KMS-11 (cell line): ENCODE measurements at regions not wholly inside any gene's neighbourhood (a gene's known extent, or its start where the extent isn't known, plus 50 kb on each side); places are given as distances from the start of the nearest gene placed in this dataset.

ENCODE experiments used
- H2AFZ ChIP-seq: fragments of 200-600 bp; sonication (generic); 2 replicates; pipeline ENCODE4 v1.6.1; 2016; ENCODE audit warnings: antibody characterized with exemption, mixed run types, low read depth
- H3K27ac ChIP-seq: fragments of 200-600 bp; sonication (generic); 2 replicates; pipeline ENCODE4 v1.6.1; 2016; ENCODE audit warnings: mild to moderate bottlenecking, mixed run types
- H3K27me3 ChIP-seq: fragments of 200-600 bp; sonication (generic); 2 replicates; pipeline ENCODE4 v1.6.1; 2017; ENCODE audit warnings: mild to moderate bottlenecking, low read depth, mixed run types, moderate library complexity; ENCODE audit not compliant: insufficient read depth
- H3K36me3 ChIP-seq: fragments of 200-600 bp; sonication (generic); 2 replicates; pipeline ENCODE4 v1.6.1; 2017; ENCODE audit warnings: mild to moderate bottlenecking, mixed run types; ENCODE audit not compliant: insufficient read depth
- H3K4me1 ChIP-seq: fragments of 200-600 bp; sonication (generic); 2 replicates; pipeline ENCODE4 v1.6.1; 2016; ENCODE audit warnings: mild to moderate bottlenecking, low read depth, mixed run types; ENCODE audit not compliant: poor library complexity, severe bottlenecking
- H3K4me2 ChIP-seq: fragments of 200-600 bp; sonication (generic); 2 replicates; pipeline ENCODE4 v1.7.0; 2016; ENCODE audit warnings: mild to moderate bottlenecking, mixed run types
- H3K4me3 ChIP-seq: fragments of 200-600 bp; sonication (generic); IDR thresholded peaks from 2 replicates; pipeline ENCODE4 v1.6.1; 2017; ENCODE audit warnings: low read depth, low read length, mixed read lengths; ENCODE audit not compliant: insufficient read depth
- H3K79me2 ChIP-seq: fragments of 200-600 bp; sonication (generic); 2 replicates; pipeline ENCODE4 v1.6.1; 2016; ENCODE audit warnings: low read depth, mixed run types; ENCODE audit not compliant: insufficient read depth
- H3K9ac ChIP-seq: fragments of 200-600 bp; sonication (generic); 2 replicates; pipeline ENCODE4 v1.6.1; 2016; ENCODE audit warnings: mild to moderate bottlenecking, mixed run types
- H4K20me1 ChIP-seq: fragments of 200-600 bp; sonication (generic); 2 replicates; pipeline ENCODE4 v1.6.1; 2016; ENCODE audit warnings: mild to moderate bottlenecking, mixed run types; ENCODE audit not compliant: insufficient read depth
- CTCF ChIP-seq: fragments of 200-600 bp; sonication (generic); conservative IDR thresholded peaks from 2 replicates; pipeline ENCODE4 v1.6.1; 2017; ENCODE audit warnings: low read depth, mild to moderate bottlenecking, antibody characterized with exemption, low read length, moderate library complexity, mixed read lengths

GRCh38 chr2:56969513-56969912, 785.7 kb downstream of the CCDC85A start:
- H3K36me3 ChIP-seq, result no peaks in the 10 kb centered on the region

GRCh38 chr2:56971383-56971974, 787.7 kb downstream of the CCDC85A start:
- Histone ChIP-seq H3K4me2 (no peak overlapping the region), H3K4me1 (no peaks in the 10 kb centered on the region), H3K9ac (no peak overlapping the region), H3K4me3 (no peak overlapping the region), H3K79me2 (no peaks in the 10 kb centered on the region), H4K20me1 (no peaks in the 10 kb centered on the region), H3K27ac (no peak overlapping the region), H3K36me3 (no peaks in the 10 kb centered on the region), H3K27me3 (no peaks in the 10 kb centered on the region), H2AFZ (no peak overlapping the region)
- TF ChIP-seq CTCF, result no peak

More at GRCh38 chr2:56969513-56969912, 785.7 kb downstream of the CCDC85A start:
- H3K9ac ChIP-seq, result no peak overlapping the region
- no peak overlapping the region for H3K4me2 ChIP-seq
- no peak overlapping the region for H3K27ac ChIP-seq
- no peaks in the 10 kb centered on the region for H3K4me1 ChIP-seq
- H3K27me3 ChIP-seq, result no peaks in the 10 kb centered on the region
- no peak overlapping the region for H2AFZ ChIP-seq
- H3K4me3 ChIP-seq, result no peak overlapping the region
- no peak for TF ChIP-seq CTCF
- no peaks in the 10 kb centered on the region for H3K79me2 ChIP-seq
- no peaks in the 10 kb centered on the region for H4K20me1 ChIP-seq

- Histone ChIP-seq H3K4me3 (no peak overlapping the region), H4K20me1 (no peaks in the 10 kb centered on the region), H3K36me3 (no peaks in the 10 kb centered on the region), H3K4me2 (no peak overlapping the region), H3K27ac (no peak overlapping the region), H3K27me3 (no peaks in the 10 kb centered on the region), H3K4me1 (peaks cover 5% of the 10 kb centered on the region), H3K79me2 (no peaks in the 10 kb centered on the region), H3K9ac (no peak overlapping the region), H2AFZ (no peak overlapping the region)
- no peak for TF ChIP-seq CTCF
These were observed 797.8 kb downstream of the CCDC85A start for GRCh38 chr2:56981554-56981953.

GRCh38 chr2:56985609-56986008, 801.8 kb downstream of the CCDC85A start:
- Histone ChIP-seq H3K4me3 (no peak overlapping the region), H2AFZ (no peak overlapping the region), H3K27ac (no peak overlapping the region), H3K9ac (no peak overlapping the region), H3K79me2 (no peaks in the 10 kb centered on the region), H3K36me3 (no peaks in the 10 kb centered on the region), H3K27me3 (no peaks in the 10 kb centered on the region), H4K20me1 (no peaks in the 10 kb centered on the region), H3K4me1 (peaks cover 5% of the 10 kb centered on the region), H3K4me2 (no peak overlapping the region)
- TF ChIP-seq CTCF, result no peak; the same call in 1 of the 2 replicates
